ENCODE measurements at regions not wholly inside any gene's neighbourhood (a gene's known extent, or its start where the extent isn't known, plus 50 kb on each side); places are given as distances from the start of the nearest gene placed in this dataset.

DNA sequence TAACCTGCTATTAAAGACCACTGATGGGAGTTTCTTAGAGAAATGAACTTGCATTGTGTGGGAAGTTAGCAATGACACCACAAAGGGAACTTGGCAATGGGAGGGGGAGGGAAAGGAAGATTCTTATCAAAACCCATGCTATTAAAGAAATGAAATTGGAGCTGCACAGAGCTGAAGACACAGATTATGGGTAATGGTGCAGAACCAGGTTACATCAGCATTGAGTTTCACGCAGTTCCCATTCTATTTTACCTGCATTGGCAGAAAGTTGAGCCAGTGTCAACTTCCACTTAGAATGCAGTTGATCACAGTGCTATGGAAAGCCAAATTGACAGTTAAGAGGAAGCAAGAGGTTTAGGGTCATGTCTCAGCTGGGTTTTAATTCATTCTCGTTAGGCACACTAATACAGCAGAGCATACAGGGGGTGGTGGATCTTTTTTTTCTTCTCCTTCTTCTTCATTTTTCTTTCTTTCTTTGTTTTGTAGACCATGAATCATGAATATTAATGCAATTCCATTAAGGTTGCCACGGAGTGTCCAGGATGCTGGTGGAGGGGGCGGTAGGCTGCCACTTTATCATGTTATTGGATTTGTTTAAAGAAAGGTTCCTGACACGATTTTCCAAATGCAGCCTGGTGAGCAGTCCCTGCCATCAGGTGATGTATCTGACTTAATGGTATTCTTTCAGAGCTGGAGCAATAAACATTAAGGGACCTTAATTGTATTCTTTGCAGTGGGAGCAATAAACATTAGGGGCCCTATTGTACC lies 1092.0 kb upstream of the MAP3K7 start (continued):
- TF ChIP-seq REST (IDR thresholded peaks at IDR 0.05; ENCODE audit: low read depth, low read length) (no peak), NFXL1 (IDR thresholded peaks at IDR 0.05; ENCODE audit: borderline replicate concordance) (no peak), SRF (IDR thresholded peaks at IDR 0.05; ENCODE audit: low read depth in 2 of 2, low read length in 2 of 2) (no peak)

- Histone ChIP-seq H4K20me1 (ENCODE audit: control insufficient read depth, insufficient read depth) (no peaks in the 10 kb centered on the region), H2AFZ (ENCODE audit: control insufficient read depth, low read depth, low read length) (no peak overlapping the region), H3K4me1 (ENCODE audit: control insufficient read depth, insufficient read depth, low read length) (no peaks in the 10 kb centered on the region), H3K36me3 (ENCODE audit: control insufficient read depth in 2 of 2, insufficient read depth in 2 of 2, low read length in 1 of 2) (no peaks in the 10 kb centered on the region), H3K27me3 (replicated peaks in 1 of 2; ENCODE audit: control insufficient read depth in 2 of 2, insufficient read depth in 2 of 2, low read length in 1 of 2) (no peaks in the 10 kb centered on the region), H3K4me3 (no peak overlapping the region), H3K79me2 (ENCODE audit: control insufficient read depth, insufficient read depth, low read length) (no peaks in the 10 kb centered on the region), H3K9me3 (replicated peaks; ENCODE audit: control insufficient read depth, insufficient read depth, low read length) (no peaks in the 10 kb centered on the region), H3K9ac (ENCODE audit: control insufficient read depth, insufficient read depth, low read length) (no peak overlapping the region), H3K27ac (ENCODE audit: control insufficient read depth, insufficient read depth) (no peak overlapping the region), H3K4me2 (ENCODE audit: control insufficient read depth, insufficient read depth) (no peak overlapping the region)
- ATAC-seq = no peak
- in situ Hi-C loops (cut with MboI) = no loop called here
- no peak for DNase-seq (ENCODE audit: low read depth, low spot score)
- ChIA-PET POLR2A (no interaction called here), RAD21 (ENCODE audit: unreplicated experiment) (no interaction called here), SMC1A (ENCODE audit: uncharacterized antibody, unreplicated experiment) (interaction anchor here (0.9 to 1.4 kb wide), 2 partner anchors 31 to 59 kb away, joined by 3 read pairs; no protein-coding TSS in a partner anchor), CTCF (no interaction called here)
- BruUV-seq (replicated peaks) = no TSS peak
- TF ChIP-seq MTA2 (IDR thresholded peaks at IDR 0.05; ENCODE audit: low read depth) (no peak), ZNF384 (IDR thresholded peaks at IDR 0.05; ENCODE audit: borderline replicate concordance, low read depth, low read length) (no peak), ZBTB40 (IDR thresholded peaks at IDR 0.05; ENCODE audit: borderline replicate concordance) (no peak), CBX3 (IDR thresholded peaks at IDR 0.05; ENCODE audit: borderline replicate concordance, low read depth) (no peak), BHLHE40 (IDR thresholded peaks at IDR 0.05; ENCODE audit: borderline replicate concordance in 1 of 2, low read depth in 2 of 2, low read length in 1 of 2) (no peak), TBL1XR1 (IDR thresholded peaks at IDR 0.05; ENCODE audit: low read depth, low read length) (no peak)
- TF ChIP-seq, protein P1, sequence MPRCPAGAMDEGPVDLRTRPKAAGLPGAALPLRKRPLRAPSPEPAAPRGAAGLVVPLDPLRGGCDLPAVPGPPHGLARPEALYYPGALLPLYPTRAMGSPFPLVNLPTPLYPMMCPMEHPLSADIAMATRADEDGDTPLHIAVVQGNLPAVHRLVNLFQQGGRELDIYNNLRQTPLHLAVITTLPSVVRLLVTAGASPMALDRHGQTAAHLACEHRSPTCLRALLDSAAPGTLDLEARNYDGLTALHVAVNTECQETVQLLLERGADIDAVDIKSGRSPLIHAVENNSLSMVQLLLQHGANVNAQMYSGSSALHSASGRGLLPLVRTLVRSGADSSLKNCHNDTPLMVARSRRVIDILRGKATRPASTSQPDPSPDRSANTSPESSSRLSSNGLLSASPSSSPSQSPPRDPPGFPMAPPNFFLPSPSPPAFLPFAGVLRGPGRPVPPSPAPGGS (IDR thresholded peaks at IDR 0.05; ENCODE audit: borderline replicate concordance, insufficient read depth, low read depth, low read length, poor library complexity, severe bottlenecking) = no peak
- WGBS (ENCODE audit: insufficient coverage, insufficient replicate concordance, low lambda C conversion rate, missing lambda C conversion rate) = 0% methylated on average over 1 of the region's 1 CpG
- intact Hi-C loops (cut with micrococcal nuclease; ENCODE audit: unreplicated experiment) = no loop called here
- FAIRE-seq = no peak
Measured at GRCh38 chr6:91672201-91672600, 1085.3 kb upstream of the MAP3K7 start.

All from GM12878 (cell line).